Activated T-helper 1 cell treated with anti-CD3 and anti-CD28 coated beads, Interleukin-12 subunit alpha, Interleukin-12 subunit beta, Interleukin-2, Interleukin-4 antibody, amounts not matched to agents 30 ng/mL and 10 ng/mL and 1 ng/mL, durations not matched to agents 14 hours and 24 hours and 36 hours (primary cell): ENCODE measurements at regions not wholly inside any gene's neighbourhood (a gene's known extent, or its start where the extent isn't known, plus 50 kb on each side); places are given as distances from the start of the nearest gene placed in this dataset.

ENCODE experiments used
- DNase-seq: peaks from one replicate; pipeline ENCODE4 v3.0.0; 2021; ENCODE audit warnings: low spot score
- H3K27ac Mint-ChIP-seq: one replicate; pipeline ENCODE4 v1.8.0; 2021; ENCODE audit warnings: mild to moderate bottlenecking, mixed read lengths
- H3K27me3 Mint-ChIP-seq: one replicate; pipeline ENCODE4 v1.8.0; 2022; ENCODE audit warnings: mild to moderate bottlenecking, moderate library complexity, mixed read lengths; ENCODE audit not compliant: insufficient read depth
- H3K36me3 Mint-ChIP-seq: one replicate; pipeline ENCODE4 v1.8.0; 2021; ENCODE audit warnings: low read depth, mixed read lengths
- H3K4me1 Mint-ChIP-seq: one replicate; pipeline ENCODE4 v1.8.0; 2021; ENCODE audit warnings: low read depth, mixed read lengths
- H3K4me3 Mint-ChIP-seq: one replicate; pipeline ENCODE4 v1.8.0; 2021; ENCODE audit warnings: mild to moderate bottlenecking, moderate library complexity, mixed read lengths
- H3K9me3 Mint-ChIP-seq: one replicate; pipeline ENCODE4 v1.8.0; 2021; ENCODE audit warnings: mixed read lengths
- intact Hi-C: fragments of 100-400 bp; cut with micrococcal nuclease; formaldehyde crosslinking; loops from one replicate; pipeline ENCODE4 v1.15.1; 2024

GRCh38 chr17:69909389-69909788 is 165.6 kb upstream of the KCNJ16 start:
- no peak for DNase-seq
- intact Hi-C loops, result no loop called here
- no peak overlapping the region for H3K4me3 Mint-ChIP-seq
- H3K9me3 Mint-ChIP-seq, result no peaks in the 10 kb centered on the region
- no peaks in the 10 kb centered on the region for H3K27me3 Mint-ChIP-seq
- H3K4me1 Mint-ChIP-seq, result no peaks in the 10 kb centered on the region
- H3K36me3 Mint-ChIP-seq, result no peaks in the 10 kb centered on the region
- no peak overlapping the region for H3K27ac Mint-ChIP-seq

DNA sequence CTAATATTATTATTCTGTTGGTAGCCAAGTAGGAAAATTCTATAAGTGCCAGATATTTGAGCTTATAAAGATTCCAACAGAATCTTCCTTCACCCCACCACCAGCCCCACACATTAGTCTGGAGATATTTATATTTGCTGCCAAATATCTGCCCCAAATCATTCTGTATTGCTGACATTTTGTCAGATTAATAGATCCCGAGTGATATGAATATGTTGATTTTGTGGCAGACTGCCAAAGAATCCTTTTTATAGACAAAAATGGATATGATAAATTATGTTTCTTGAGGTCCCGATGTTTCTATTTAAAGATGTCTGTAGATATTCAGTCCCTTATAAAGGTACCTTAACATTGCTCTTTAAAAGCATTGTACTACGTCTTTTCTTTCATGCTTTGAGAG is 162.2 kb upstream of the KCNJ16 start:
- Mint-ChIP-seq H3K27ac (no peak overlapping the region), H3K36me3 (no peaks in the 10 kb centered on the region), H3K27me3 (no peaks in the 10 kb centered on the region), H3K9me3 (no peaks in the 10 kb centered on the region), H3K4me3 (no peak overlapping the region), H3K4me1 (no peaks in the 10 kb centered on the region)
- no peak for DNase-seq
- intact Hi-C loops, result no loop called here

DNA sequence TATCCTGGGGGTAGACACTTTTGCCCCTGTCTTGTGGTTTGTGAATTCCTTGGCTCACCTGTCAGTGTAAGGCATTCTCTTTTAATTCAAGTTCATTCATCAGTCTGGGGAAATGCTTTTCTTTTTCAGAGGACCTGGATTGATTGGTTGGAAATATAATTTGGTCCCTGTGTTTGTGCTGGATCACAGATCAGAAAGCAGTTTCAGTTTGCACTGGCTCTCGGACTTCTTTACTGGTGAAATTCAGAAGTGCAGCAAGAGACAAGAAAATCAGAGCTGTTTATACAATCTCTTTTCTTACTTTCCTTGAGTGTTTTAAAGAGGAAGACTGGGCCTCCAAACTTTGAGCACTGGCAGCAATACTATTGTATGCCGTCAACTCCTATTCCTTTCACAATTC is 161.8 kb upstream of the KCNJ16 start:
- Mint-ChIP-seq H3K4me3 (no peak overlapping the region), H3K36me3 (no peaks in the 10 kb centered on the region), H3K27me3 (no peaks in the 10 kb centered on the region), H3K9me3 (no peaks in the 10 kb centered on the region), H3K27ac (no peak overlapping the region), H3K4me1 (no peaks in the 10 kb centered on the region)
- intact Hi-C loops, result no loop called here
- no peak for DNase-seq

DNA sequence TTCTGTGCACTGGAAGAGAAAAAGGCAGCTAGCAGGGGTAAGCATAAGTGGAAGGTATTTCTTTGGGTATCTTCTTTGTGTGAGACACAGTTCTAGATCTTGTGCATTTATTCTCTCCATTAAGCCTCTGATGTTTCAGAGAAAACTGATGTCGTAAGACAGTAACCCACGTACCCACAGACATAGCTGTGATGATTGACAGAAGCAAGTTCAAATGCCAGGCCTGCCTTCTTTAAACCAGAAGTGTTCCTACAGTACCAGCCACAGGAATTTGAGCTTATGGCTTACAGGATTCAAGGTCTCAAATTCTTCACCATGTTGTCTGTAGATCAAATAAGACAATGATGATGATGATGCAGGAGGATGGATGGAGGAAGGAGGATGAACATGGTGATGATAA is 161.4 kb upstream of the KCNJ16 start:
- Mint-ChIP-seq H3K4me3 (no peak overlapping the region), H3K4me1 (no peaks in the 10 kb centered on the region), H3K27me3 (no peaks in the 10 kb centered on the region), H3K36me3 (no peaks in the 10 kb centered on the region), H3K27ac (no peak overlapping the region), H3K9me3 (no peaks in the 10 kb centered on the region)
- intact Hi-C loops, result no loop called here
- no peak for DNase-seq

DNA sequence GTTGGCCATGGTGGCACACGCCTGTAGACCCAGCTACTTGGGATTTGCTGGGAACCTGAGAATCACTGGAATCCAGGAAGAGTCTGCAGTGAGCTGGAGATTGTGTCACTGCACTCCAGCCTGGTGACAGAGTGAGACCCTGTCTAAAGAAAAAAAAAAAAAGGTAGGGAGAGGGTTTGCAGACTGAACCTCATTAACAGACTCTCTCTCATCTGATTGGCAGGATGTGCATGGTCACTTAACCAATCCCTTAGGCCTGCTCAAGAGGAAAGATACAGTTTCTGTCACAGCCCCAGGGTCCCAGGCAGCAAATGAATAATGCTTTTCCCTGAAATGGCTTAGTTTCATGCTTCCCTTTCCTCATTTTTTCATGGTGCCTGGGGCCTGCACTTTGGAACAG is 160.5 kb upstream of the KCNJ16 start:
- Mint-ChIP-seq H3K27ac (no peak overlapping the region), H3K4me3 (no peak overlapping the region), H3K4me1 (no peaks in the 10 kb centered on the region), H3K27me3 (no peaks in the 10 kb centered on the region), H3K9me3 (peaks cover 3% of the 10 kb centered on the region), H3K36me3 (no peaks in the 10 kb centered on the region)
- DNase-seq, result no peak
- intact Hi-C loops, result no loop called here

GRCh38 chr17:69916761-69917160 is 158.3 kb upstream of the KCNJ16 start:
- H3K27me3 Mint-ChIP-seq, result no peaks in the 10 kb centered on the region
- no peak overlapping the region for H3K4me3 Mint-ChIP-seq
- no peak overlapping the region for H3K27ac Mint-ChIP-seq
- DNase-seq, result no peak
- intact Hi-C loops, result no loop called here
- peaks cover 4% of the 10 kb centered on the region for H3K9me3 Mint-ChIP-seq
- no peaks in the 10 kb centered on the region for H3K36me3 Mint-ChIP-seq
- H3K4me1 Mint-ChIP-seq, result no peaks in the 10 kb centered on the region

DNA sequence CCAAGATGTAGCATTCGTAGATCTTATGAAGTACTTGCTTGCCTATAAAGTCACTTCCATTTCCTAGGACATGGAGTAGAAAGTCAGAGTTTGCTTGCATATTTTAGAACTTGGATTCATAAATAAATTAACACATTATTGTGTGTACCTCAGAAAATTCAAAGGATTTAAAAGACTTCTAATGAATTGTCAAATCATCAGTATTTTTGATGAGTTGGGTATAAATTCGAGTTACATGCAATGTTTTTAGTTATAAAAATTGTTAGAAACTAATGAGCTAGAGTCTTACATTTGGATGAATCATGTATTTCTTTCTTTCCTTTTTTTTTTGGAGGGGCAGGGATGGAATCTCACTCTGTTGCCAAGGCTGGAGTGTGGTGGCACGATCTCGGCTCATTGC is 156.9 kb upstream of the KCNJ16 start:
- Mint-ChIP-seq H3K4me1 (no peaks in the 10 kb centered on the region), H3K9me3 (peaks cover 7% of the 10 kb centered on the region), H3K36me3 (no peaks in the 10 kb centered on the region), H3K4me3 (no peak overlapping the region), H3K27ac (no peak overlapping the region), H3K27me3 (no peaks in the 10 kb centered on the region)
- no peak for DNase-seq
- intact Hi-C loops, result no loop called here

DNA sequence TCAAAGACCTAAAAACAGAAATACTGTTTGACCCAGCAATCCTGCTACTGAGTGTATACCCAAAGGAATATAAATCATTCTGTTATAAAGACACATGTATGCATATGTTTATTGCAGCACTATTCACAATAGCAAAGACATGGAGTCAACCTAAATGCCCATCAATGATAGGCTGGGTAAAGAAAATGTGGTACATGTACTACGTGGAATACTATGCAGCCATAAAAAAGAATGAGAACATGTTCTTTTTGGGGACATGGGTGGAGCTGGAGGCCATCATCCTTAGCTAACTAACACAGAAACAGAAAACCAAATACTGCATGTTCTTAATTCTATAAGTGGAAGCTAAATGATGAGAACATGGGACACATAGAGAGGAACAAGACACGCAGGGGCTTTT is 155.2 kb upstream of the KCNJ16 start:
- Mint-ChIP-seq H3K4me1 (no peaks in the 10 kb centered on the region), H3K4me3 (no peak overlapping the region), H3K27me3 (no peaks in the 10 kb centered on the region), H3K36me3 (no peaks in the 10 kb centered on the region), H3K9me3 (peaks cover 7% of the 10 kb centered on the region), H3K27ac (no peak overlapping the region)
- intact Hi-C loops, result no loop called here
- no peak for DNase-seq

GRCh38 chr17:69921046-69921445 is 154.0 kb upstream of the KCNJ16 start:
- Mint-ChIP-seq H3K36me3 (no peaks in the 10 kb centered on the region), H3K4me1 (no peaks in the 10 kb centered on the region), H3K9me3 (peaks cover 7% of the 10 kb centered on the region), H3K27me3 (no peaks in the 10 kb centered on the region), H3K27ac (no peak overlapping the region), H3K4me3 (no peak overlapping the region)
- intact Hi-C loops, result no loop called here
- no peak for DNase-seq

- DNase-seq, result no peak
- Mint-ChIP-seq H3K4me1 (no peaks in the 10 kb centered on the region), H3K36me3 (no peaks in the 10 kb centered on the region), H3K27me3 (no peaks in the 10 kb centered on the region), H3K9me3 (peaks cover 15% of the 10 kb centered on the region), H3K4me3 (no peak overlapping the region), H3K27ac (no peak overlapping the region)
- intact Hi-C loops, result no loop called here
These were observed 146.4 kb upstream of the KCNJ16 start for GRCh38 chr17:69928611-69929010.

- Mint-ChIP-seq H3K4me3 (no peak overlapping the region), H3K36me3 (no peaks in the 10 kb centered on the region), H3K4me1 (no peaks in the 10 kb centered on the region), H3K27ac (no peak overlapping the region), H3K27me3 (no peaks in the 10 kb centered on the region), H3K9me3 (peaks cover 13% of the 10 kb centered on the region)
- intact Hi-C loops, result no loop called here
- no peak for DNase-seq
These were observed 138.0 kb upstream of the KCNJ16 start for GRCh38 chr17:69936996-69937395.

GRCh38 chr17:69943058-69943457 is 132.0 kb upstream of the KCNJ16 start:
- H3K4me1 Mint-ChIP-seq, result no peaks in the 10 kb centered on the region
- intact Hi-C loops, result no loop called here
- no peak for DNase-seq
- no peaks in the 10 kb centered on the region for H3K27me3 Mint-ChIP-seq
- H3K36me3 Mint-ChIP-seq, result no peaks in the 10 kb centered on the region
- no peak overlapping the region for H3K27ac Mint-ChIP-seq
- no peak overlapping the region for H3K4me3 Mint-ChIP-seq
- no peaks in the 10 kb centered on the region for H3K9me3 Mint-ChIP-seq

DNA sequence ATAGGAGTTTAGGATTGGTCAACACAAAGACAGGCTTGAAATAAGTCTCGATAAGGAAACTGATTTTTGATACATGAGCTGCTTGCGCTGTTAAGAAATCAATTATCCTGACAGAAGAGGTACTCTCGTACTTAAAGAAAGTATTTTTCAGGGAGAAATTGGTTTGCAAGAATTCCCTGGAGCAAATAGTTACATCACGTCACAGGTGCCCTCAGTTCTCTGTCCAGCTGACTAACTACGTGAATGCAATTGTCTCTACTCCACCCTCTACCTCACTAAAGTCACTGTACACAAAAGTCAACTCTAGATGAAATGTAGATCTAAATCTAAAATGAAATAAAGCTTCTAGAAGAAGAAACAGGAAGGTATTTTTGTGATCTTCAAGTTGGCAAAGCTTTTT is 130.6 kb upstream of the KCNJ16 start:
- Mint-ChIP-seq H3K27me3 (no peaks in the 10 kb centered on the region), H3K27ac (no peak overlapping the region), H3K4me1 (no peaks in the 10 kb centered on the region), H3K4me3 (no peak overlapping the region), H3K36me3 (no peaks in the 10 kb centered on the region), H3K9me3 (no peaks in the 10 kb centered on the region)
- intact Hi-C loops, result no loop called here
- DNase-seq, result no peak

DNA sequence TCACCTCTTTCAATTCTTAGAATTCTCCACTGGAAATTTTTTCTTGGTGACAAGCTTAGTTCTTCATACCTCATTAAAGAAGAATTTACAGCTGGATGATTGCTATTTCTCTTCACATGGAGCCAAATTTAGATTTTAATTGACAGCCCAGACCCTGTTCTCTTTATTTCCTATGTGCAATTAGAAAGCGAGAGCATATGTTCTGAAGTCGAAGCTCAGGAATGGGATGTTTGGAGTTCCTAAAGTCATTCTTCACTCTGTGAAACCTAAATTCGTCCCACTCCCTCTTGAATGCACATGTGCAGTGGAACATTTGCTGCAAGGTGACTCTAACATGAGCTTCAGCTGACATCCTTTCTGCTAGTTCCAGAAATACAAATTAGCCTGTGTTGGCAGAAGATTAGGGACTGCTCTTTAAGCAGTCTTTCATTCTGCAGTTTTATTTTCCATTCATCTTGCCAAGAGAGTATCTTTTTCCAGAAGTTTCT is 129.3 kb upstream of the KCNJ16 start:
- Mint-ChIP-seq H3K27ac (no peak overlapping the region), H3K27me3 (no peaks in the 10 kb centered on the region), H3K4me1 (no peaks in the 10 kb centered on the region), H3K9me3 (no peaks in the 10 kb centered on the region), H3K4me3 (no peak overlapping the region), H3K36me3 (no peaks in the 10 kb centered on the region)
- intact Hi-C loops, result no loop called here
- DNase-seq, result no peak
